ENCODE measurements at regions not wholly inside any gene's neighbourhood (a gene's known extent, or its start where the extent isn't known, plus 50 kb on each side); places are given as distances from the start of the nearest gene placed in this dataset.

- no peak overlapping the region for H3K4me2 ChIP-seq
- H2AFZ ChIP-seq (replicated peaks), result no peak overlapping the region
- H3K4me1 Mint-ChIP-seq, result no peaks in the 10 kb centered on the region
- no peak overlapping the region for H3K27ac ChIP-seq
- no peaks in the 10 kb centered on the region for H3K27me3 ChIP-seq
- no peaks in the 10 kb centered on the region for H3K36me3 ChIP-seq
- no peaks in the 10 kb centered on the region for H3F3A ChIP-seq (ENCODE audit: low read depth)
- no peaks in the 10 kb centered on the region for H3K4me1 ChIP-seq
- H3K79me2 ChIP-seq (ENCODE audit: low read depth), result no peaks in the 10 kb centered on the region
- no peak for DNase-seq (ENCODE audit: low spot score)
- no peaks in the 10 kb centered on the region for H4K20me1 ChIP-seq (ENCODE audit: low read depth)
- no peak overlapping the region for H3K27ac Mint-ChIP-seq
- H3K4me3 ChIP-seq, result no peak overlapping the region
- no peaks in the 10 kb centered on the region for H3K36me3 Mint-ChIP-seq
- no peak overlapping the region for H3K9ac ChIP-seq
- H3K27me3 Mint-ChIP-seq (ENCODE audit: insufficient read depth, low read depth), result peaks cover 2% of the 10 kb centered on the region
- no peaks in the 10 kb centered on the region for H3K9me3 Mint-ChIP-seq
- TF ChIP-seq, protein P1, sequence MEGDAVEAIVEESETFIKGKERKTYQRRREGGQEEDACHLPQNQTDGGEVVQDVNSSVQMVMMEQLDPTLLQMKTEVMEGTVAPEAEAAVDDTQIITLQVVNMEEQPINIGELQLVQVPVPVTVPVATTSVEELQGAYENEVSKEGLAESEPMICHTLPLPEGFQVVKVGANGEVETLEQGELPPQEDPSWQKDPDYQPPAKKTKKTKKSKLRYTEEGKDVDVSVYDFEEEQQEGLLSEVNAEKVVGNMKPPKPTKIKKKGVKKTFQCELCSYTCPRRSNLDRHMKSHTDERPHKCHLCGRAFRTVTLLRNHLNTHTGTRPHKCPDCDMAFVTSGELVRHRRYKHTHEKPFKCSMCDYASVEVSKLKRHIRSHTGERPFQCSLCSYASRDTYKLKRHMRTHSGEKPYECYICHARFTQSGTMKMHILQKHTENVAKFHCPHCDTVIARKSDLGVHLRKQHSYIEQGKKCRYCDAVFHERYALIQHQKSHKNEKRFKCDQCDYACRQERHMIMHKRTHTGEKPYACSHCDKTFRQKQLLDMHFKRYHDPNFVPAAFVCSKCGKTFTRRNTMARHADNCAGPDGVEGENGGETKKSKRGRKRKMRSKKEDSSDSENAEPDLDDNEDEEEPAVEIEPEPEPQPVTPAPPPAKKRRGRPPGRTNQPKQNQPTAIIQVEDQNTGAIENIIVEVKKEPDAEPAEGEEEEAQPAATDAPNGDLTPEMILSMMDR (IDR thresholded peaks at IDR 0.05), result no peak
- TF ChIP-seq EZH2phosphoT487 (IDR thresholded peaks at IDR 0.05) (no peak), EZH2 (IDR thresholded peaks at IDR 0.05) (no peak)
- no peaks in the 10 kb centered on the region for H3K9me3 ChIP-seq (ENCODE audit: low read depth)
- H3K4me3 Mint-ChIP-seq, result no peak overlapping the region
Observed at GRCh38 chr18:71673498-71673897, 870.6 kb downstream of the CBLN2 start.

GRCh38 chr18:71666481-71666880 lies 877.7 kb downstream of the CBLN2 start:
- H3K9ac ChIP-seq, result no peak overlapping the region
- H3K9me3 Mint-ChIP-seq, result no peaks in the 10 kb centered on the region
- H3K36me3 Mint-ChIP-seq, result no peaks in the 10 kb centered on the region
- no peak for DNase-seq (ENCODE audit: low spot score)
- H3K4me2 ChIP-seq, result no peak overlapping the region
- no peak overlapping the region for H3K27ac ChIP-seq
- H3K27ac Mint-ChIP-seq, result no peak overlapping the region
- H3K9me3 ChIP-seq (ENCODE audit: low read depth), result no peaks in the 10 kb centered on the region
- H3K4me1 ChIP-seq, result no peaks in the 10 kb centered on the region
- no peaks in the 10 kb centered on the region for H3K27me3 ChIP-seq
- H3K27me3 Mint-ChIP-seq (ENCODE audit: insufficient read depth, low read depth), result no peaks in the 10 kb centered on the region
- no peaks in the 10 kb centered on the region for H3K36me3 ChIP-seq
- no peak overlapping the region for H3K4me3 ChIP-seq
- no peaks in the 10 kb centered on the region for H3K4me1 Mint-ChIP-seq
- no peaks in the 10 kb centered on the region for H3K79me2 ChIP-seq (ENCODE audit: low read depth)
- H2AFZ ChIP-seq (replicated peaks), result no peak overlapping the region
- H3F3A ChIP-seq (ENCODE audit: low read depth), result no peaks in the 10 kb centered on the region
- TF ChIP-seq EZH2phosphoT487 (IDR thresholded peaks at IDR 0.05) (no peak), EZH2 (IDR thresholded peaks at IDR 0.05) (no peak)
- TF ChIP-seq, protein P1 (IDR thresholded peaks at IDR 0.05), result no peak
- H4K20me1 ChIP-seq (ENCODE audit: low read depth), result no peaks in the 10 kb centered on the region
- H3K4me3 Mint-ChIP-seq, result no peak overlapping the region

DNA sequence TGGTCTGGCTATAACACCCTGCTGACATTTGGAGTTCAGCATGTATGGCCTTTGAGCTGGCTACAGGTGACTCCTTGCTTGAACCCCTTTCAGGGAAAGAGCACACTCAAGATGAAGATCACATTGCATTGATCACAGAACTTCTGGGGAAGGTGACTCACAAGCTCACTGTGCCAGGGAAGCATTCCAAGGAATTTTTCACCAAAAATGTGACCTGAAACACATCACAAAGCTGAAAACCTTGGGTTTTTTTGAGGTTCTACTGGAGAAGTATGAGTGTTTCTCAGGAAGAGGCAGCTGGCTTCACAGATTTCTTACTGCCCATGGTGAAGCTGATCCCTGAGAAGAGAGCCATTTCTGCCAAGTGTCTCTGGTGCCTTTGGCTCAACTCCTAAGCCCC lies 879.0 kb downstream of the CBLN2 start:
- no peak for TF ChIP-seq EZH2 (IDR thresholded peaks at IDR 0.05)
- no peak for TF ChIP-seq EZH2phosphoT487 (IDR thresholded peaks at IDR 0.05)
- TF ChIP-seq, protein P1 (IDR thresholded peaks at IDR 0.05), result no peak
- H2AFZ ChIP-seq (replicated peaks), result no peak overlapping the region
- no peaks in the 10 kb centered on the region for H3K9me3 Mint-ChIP-seq
- H3K4me1 Mint-ChIP-seq, result no peaks in the 10 kb centered on the region
- H3K27ac Mint-ChIP-seq, result no peak overlapping the region
- H3K4me1 ChIP-seq, result no peaks in the 10 kb centered on the region
- no peaks in the 10 kb centered on the region for H3K36me3 Mint-ChIP-seq
- H3K9me3 ChIP-seq (ENCODE audit: low read depth), result no peaks in the 10 kb centered on the region
- no peak for DNase-seq (ENCODE audit: low spot score)
- H3K4me3 Mint-ChIP-seq, result no peak overlapping the region
- no peaks in the 10 kb centered on the region for H3K36me3 ChIP-seq
- H3K79me2 ChIP-seq (ENCODE audit: low read depth), result no peaks in the 10 kb centered on the region
- H4K20me1 ChIP-seq (ENCODE audit: low read depth), result no peaks in the 10 kb centered on the region
- no peak overlapping the region for H3K27ac ChIP-seq
- H3K4me2 ChIP-seq, result no peak overlapping the region
- H3K4me3 ChIP-seq, result no peak overlapping the region
- no peaks in the 10 kb centered on the region for H3K27me3 ChIP-seq
- no peaks in the 10 kb centered on the region for H3F3A ChIP-seq (ENCODE audit: low read depth)
- no peaks in the 10 kb centered on the region for H3K27me3 Mint-ChIP-seq (ENCODE audit: insufficient read depth, low read depth)
- H3K9ac ChIP-seq, result no peak overlapping the region

GRCh38 chr18:71643822-71644221 lies 900.3 kb downstream of the CBLN2 start:
- Histone ChIP-seq H3K27me3 (no peaks in the 10 kb centered on the region), H3K9ac (no peak overlapping the region), H3K36me3 (no peaks in the 10 kb centered on the region), H3K4me1 (no peaks in the 10 kb centered on the region), H3K27ac (no peak overlapping the region), H3K4me3 (no peak overlapping the region), H4K20me1 (ENCODE audit: low read depth) (no peaks in the 10 kb centered on the region), H3F3A (ENCODE audit: low read depth) (no peaks in the 10 kb centered on the region), H2AFZ (replicated peaks) (no peak overlapping the region), H3K4me2 (no peak overlapping the region), H3K9me3 (ENCODE audit: low read depth) (no peaks in the 10 kb centered on the region), H3K79me2 (ENCODE audit: low read depth) (no peaks in the 10 kb centered on the region)
- Mint-ChIP-seq H3K4me3 (no peak overlapping the region), H3K27me3 (ENCODE audit: insufficient read depth, low read depth) (no peaks in the 10 kb centered on the region), H3K36me3 (no peaks in the 10 kb centered on the region), H3K4me1 (no peaks in the 10 kb centered on the region), H3K9me3 (no peaks in the 10 kb centered on the region), H3K27ac (no peak overlapping the region)
- DNase-seq (ENCODE audit: low spot score), result no peak
- TF ChIP-seq, protein P1 (IDR thresholded peaks at IDR 0.05), result no peak
- no peak for TF ChIP-seq EZH2phosphoT487 (IDR thresholded peaks at IDR 0.05)
- TF ChIP-seq EZH2 (IDR thresholded peaks at IDR 0.05), result no peak
